ENCODE measurements at regions not wholly inside any gene's neighbourhood (a gene's known extent, or its start where the extent isn't known, plus 50 kb on each side); places are given as distances from the start of the nearest gene placed in this dataset.
"Not testable (repeated sequence)": the region's sequence is repeated elsewhere in the genome, so short reads cannot be mapped to it uniquely, and the experiment has no call there.

DNA sequence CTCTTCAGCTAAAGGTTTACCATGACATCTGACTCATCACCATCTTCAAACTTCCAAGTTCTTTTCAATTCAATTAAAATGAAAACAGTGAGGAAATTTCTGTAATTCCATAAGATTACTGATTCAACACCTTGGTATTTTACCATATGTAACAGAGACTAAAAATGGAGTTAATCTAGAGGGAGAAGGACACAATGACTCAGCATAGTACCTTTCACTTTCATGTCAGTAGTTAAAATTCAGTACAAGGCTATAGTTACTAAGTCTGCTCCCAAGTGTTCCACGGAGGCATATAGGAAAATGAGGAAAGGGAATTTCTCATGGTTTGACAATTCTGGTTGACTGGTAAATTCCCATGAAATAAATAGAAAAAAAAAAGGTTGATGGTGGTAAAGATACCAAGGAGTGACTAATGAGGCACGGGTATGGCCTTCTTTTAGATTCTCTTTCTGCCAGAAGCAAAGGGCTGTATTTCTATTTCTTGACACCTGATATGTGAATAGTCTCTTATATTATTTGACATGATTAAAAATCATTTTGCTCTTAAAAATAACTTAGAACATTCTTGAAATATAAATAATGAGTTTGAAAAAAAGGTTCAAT is 526.7 kb upstream of the ADGRB3 start:
- no peaks in the 10 kb centered on the region for H3K4me1 ChIP-seq
- intact Hi-C loops (cut with DNase I) = no loop called here
- no peaks in the 10 kb centered on the region for H3K9me3 ChIP-seq
- no peaks in the 10 kb centered on the region for H3K27me3 ChIP-seq
- no peak for TF ChIP-seq CTCF (IDR thresholded peaks at IDR 0.05)
- no peak overlapping the region for H3K27ac ChIP-seq
- DNase-seq (ENCODE audit: low spot score in 2 of 2) = no peak
- no peaks in the 10 kb centered on the region for H3K36me3 ChIP-seq
- no peak overlapping the region for H3K4me3 ChIP-seq

DNA sequence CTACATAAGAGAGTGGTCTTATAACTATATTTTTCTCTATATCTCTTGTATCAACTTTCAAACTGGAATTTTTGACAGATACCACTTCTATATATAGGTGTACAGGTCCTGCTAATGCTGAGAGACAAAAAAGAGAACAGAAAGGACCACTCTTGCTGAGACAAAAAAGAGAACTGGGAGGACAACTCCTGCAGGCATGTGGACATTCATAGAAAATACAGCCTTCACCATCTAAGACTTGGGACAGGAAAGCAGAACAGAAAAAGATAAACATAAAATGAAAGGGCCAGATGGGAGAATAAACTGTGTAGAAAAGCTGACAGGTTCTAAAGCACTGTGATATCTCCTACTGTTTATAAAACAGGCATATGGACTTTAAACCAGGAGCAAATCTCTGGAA is 541.0 kb upstream of the ADGRB3 start:
- TF ChIP-seq CTCF (IDR thresholded peaks at IDR 0.05) = no peak

GRCh38 chr6:68087399-68088133 is 547.5 kb upstream of the ADGRB3 start:
- H3K9me3 ChIP-seq = no peaks in the 10 kb centered on the region
- intact Hi-C loops (cut with DNase I) = no loop called here
- H3K4me3 ChIP-seq = no peak overlapping the region
- no peak for TF ChIP-seq CTCF (IDR thresholded peaks at IDR 0.05)
- no peaks in the 10 kb centered on the region for H3K27me3 ChIP-seq
- no peak overlapping the region for H3K27ac ChIP-seq
- no peaks in the 10 kb centered on the region for H3K36me3 ChIP-seq
- no peak for DNase-seq (ENCODE audit: low spot score in 2 of 2)
- H3K4me1 ChIP-seq = no peaks in the 10 kb centered on the region

More for the DNA sequence above, 541.0 kb upstream of the ADGRB3 start:
- intact Hi-C loops (cut with DNase I) = no loop called here
- H3K36me3 ChIP-seq = no peaks in the 10 kb centered on the region
- no peak for DNase-seq (ENCODE audit: low spot score in 2 of 2)
- H3K27ac ChIP-seq = no peak overlapping the region
- no peaks in the 10 kb centered on the region for H3K9me3 ChIP-seq
- no peaks in the 10 kb centered on the region for H3K4me1 ChIP-seq
- H3K4me3 ChIP-seq = no peak overlapping the region
- no peaks in the 10 kb centered on the region for H3K27me3 ChIP-seq

DNA sequence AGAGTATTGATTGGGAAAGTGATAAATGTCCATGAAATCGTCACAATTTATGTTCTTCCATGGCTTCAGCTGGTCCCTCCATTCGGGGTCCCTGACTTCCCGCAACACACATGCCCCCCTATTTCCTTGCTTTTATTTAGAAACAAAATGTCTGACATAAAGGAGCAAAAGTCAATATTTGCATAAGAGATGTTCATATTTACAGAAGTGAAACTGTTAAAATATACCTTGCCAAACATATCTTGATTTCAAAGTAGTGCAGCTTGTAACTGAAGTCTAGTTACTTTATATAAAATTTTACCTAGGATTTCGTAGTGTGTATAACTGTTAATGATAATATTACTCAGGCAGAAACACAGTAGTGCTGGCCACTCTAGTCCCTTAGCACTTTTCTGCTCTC is 548.9 kb upstream of the ADGRB3 start:
- Histone ChIP-seq H3K9me3 (no peaks in the 10 kb centered on the region), H3K36me3 (no peaks in the 10 kb centered on the region), H3K27me3 (no peaks in the 10 kb centered on the region), H3K4me1 (no peaks in the 10 kb centered on the region), H3K27ac (no peak overlapping the region), H3K4me3 (no peak overlapping the region)
- DNase-seq (ENCODE audit: low spot score in 2 of 2) = no peak
- no peak for TF ChIP-seq CTCF (IDR thresholded peaks at IDR 0.05)
- intact Hi-C loops (cut with DNase I) = no loop called here

DNA sequence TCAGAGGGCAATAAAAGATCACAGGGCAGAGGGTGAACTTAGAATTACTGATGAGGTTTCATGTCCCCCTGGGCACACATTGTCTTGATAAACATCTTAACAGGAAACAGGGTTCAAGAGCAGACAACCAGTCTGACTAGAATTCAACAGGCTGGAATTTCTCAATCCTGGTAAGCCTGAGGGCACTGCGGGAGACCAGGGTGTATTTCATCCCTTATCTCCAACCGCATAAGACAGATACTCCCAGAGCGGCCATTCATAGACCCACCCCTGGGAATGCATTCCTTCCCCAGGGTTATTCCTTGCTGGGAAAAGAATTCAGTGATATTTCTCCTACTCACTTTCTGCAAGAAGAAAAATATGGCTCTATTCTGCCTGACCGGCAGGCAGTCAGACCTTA is 549.5 kb upstream of the ADGRB3 start:
- H3K36me3 ChIP-seq; H3K27ac ChIP-seq; H3K4me1 ChIP-seq; DNase-seq (ENCODE audit: low spot score in 2 of 2); H3K4me3 ChIP-seq; H3K27me3 ChIP-seq; H3K9me3 ChIP-seq; intact Hi-C loops (cut with DNase I): not testable (repeated sequence)

DNA sequence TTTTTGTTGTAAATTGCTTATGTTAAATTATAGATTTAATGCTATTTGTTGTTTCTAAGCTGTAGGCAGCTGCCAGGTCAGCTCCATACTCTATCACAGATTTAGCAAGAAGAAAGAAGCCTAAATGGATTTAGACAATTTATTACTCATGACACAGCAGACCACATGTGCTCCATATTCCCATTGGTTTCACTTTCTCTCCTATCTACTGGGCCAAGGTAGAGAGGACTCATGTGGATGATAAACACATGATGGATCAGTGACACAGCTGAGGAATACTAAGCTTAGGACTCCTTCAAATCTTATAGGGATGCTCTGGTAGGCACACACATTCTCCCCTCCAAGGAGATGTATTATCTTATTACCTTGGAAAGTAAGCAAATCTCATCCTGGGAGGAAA is 553.0 kb upstream of the ADGRB3 start:
- DNase-seq (ENCODE audit: low spot score in 2 of 2) = no peak
- H3K4me3 ChIP-seq = no peak overlapping the region
- no peaks in the 10 kb centered on the region for H3K27me3 ChIP-seq
- H3K36me3 ChIP-seq = no peaks in the 10 kb centered on the region
- H3K27ac ChIP-seq = no peak overlapping the region
- intact Hi-C loops (cut with DNase I) = no loop called here
- TF ChIP-seq CTCF (IDR thresholded peaks at IDR 0.05) = no peak
- no peaks in the 10 kb centered on the region for H3K9me3 ChIP-seq
- H3K4me1 ChIP-seq = no peaks in the 10 kb centered on the region

All from ascending aorta (tissue), 2 donors.